Esophagus squamous epithelium (tissue), 4 donors: ENCODE measurements at regions not wholly inside any gene's neighbourhood (a gene's known extent, or its start where the extent isn't known, plus 50 kb on each side); places are given as distances from the start of the nearest gene placed in this dataset.
"Not testable (repeated sequence)": the region's sequence is repeated elsewhere in the genome, so short reads cannot be mapped to it uniquely, and the experiment has no call there.

ENCODE experiments used
- CTCF ChIP-seq, 6 experiments: fragments of 450-650 bp in 4 of 6; fragments of 200-600 bp in 2 of 6; sonication (generic) in 2 of 6; IDR thresholded peaks; one replicate each; pipeline ENCODE4 v1.5.1; 2016 to 2019; ENCODE audit warnings: antibody characterized with exemption in 6 of 6, mild to moderate bottlenecking in 4 of 6, moderate library complexity in 4 of 6
- POLR2A ChIP-seq, 4 donors: fragments of 450-650 bp; IDR thresholded peaks; one replicate each; pipeline ENCODE4 v1.6.1; 2017; ENCODE audit warnings: antibody characterized with exemption in 4 of 4, mild to moderate bottlenecking in 4 of 4, moderate library complexity in 3 of 4

GRCh38 chr7:3144776-3145125 is 101.1 kb upstream of the CARD11 start:
- not testable (repeated sequence) for TF ChIP-seq POLR2A, CTCF (IDR thresholded peaks at IDR 0.05)
